ENCODE measurements at regions not wholly inside any gene's neighbourhood (a gene's known extent, or its start where the extent isn't known, plus 50 kb on each side); places are given as distances from the start of the nearest gene placed in this dataset.
"Not testable (repeated sequence)": the region's sequence is repeated elsewhere in the genome, so short reads cannot be mapped to it uniquely, and the experiment has no call there.

DNA sequence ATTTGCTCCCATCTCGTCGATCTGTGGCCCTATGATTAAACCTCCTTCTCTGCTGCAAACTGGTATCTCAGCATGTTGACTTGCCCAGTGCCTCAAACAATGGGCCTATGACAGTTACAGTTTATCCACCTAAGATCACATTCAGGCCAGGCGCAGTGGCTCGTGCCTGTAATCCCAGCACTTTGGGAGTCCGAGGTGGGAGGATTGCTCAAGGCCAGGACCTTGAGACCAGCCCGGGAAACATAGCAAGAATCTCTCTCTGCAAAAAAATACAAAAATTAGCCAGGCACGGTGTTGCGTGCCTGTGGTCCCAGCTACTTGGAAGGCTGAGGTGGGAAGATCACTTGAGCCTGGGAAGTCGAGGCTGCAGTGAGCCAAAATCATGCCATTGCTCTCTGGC lies 79.8 kb upstream of the ADGRL1 start:
- WGBS, 2 experiments (ENCODE audit: insufficient coverage in 2 of 2), result 92 to 100% methylated on average over 7 to 8 of the region's 9 CpGs
- not testable (repeated sequence) for H3K27ac ChIP-seq (ENCODE audit: low read depth, low read length, severe bottlenecking); H3K4me3 ChIP-seq (ENCODE audit: extremely low read depth, insufficient read depth, low read length, poor library complexity, severe bottlenecking); H3K4me1 ChIP-seq (ENCODE audit: control insufficient read depth, insufficient read depth, low read length, poor library complexity, severe bottlenecking); H3K9me3 ChIP-seq (ENCODE audit: control insufficient read depth, low read length); H3K36me3 ChIP-seq (ENCODE audit: control insufficient read depth, insufficient read depth, low read length)

DNA sequence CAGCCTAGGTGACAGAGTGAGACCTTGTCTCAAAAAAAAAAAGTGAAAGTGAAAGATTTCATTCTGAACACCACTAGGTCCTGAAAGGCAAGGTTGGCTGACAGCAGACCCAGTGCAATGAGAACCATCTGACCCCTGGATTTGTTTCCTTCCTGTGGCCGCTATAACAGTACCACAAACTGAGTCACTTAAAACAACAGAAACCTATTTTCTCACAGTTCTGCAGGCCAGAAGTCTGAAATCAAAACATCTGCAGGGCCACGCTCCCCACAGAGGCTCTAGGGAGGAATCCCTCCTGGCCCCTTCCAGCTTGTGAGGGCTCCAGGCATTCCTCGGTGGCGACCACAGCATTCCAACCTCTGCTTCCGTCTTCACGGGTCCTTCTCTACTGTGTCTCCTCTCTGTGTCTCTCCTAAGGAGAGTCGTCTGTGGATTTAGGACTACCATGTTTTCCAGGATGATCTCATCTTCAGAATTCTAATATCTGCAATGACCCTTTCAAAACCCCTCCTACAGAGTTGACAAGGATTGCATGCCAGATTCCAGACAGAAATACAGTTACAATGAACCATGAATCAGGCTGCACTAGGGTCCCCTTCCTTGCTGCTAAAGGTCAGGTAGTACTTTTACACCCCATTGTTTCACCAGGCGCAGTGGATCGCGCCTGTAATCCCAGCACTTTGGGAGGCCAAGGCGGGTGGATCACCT lies 78.0 kb upstream of the ADGRL1 start:
- WGBS, 2 experiments (ENCODE audit: insufficient coverage in 2 of 2), result 40 to 47% methylated on average over 6 to 10 of the region's 11 CpGs
- H3K9me3 ChIP-seq (ENCODE audit: control insufficient read depth, low read length); H3K36me3 ChIP-seq (ENCODE audit: control insufficient read depth, insufficient read depth, low read length); H3K4me1 ChIP-seq (ENCODE audit: control insufficient read depth, insufficient read depth, low read length, poor library complexity, severe bottlenecking); H3K4me3 ChIP-seq (ENCODE audit: extremely low read depth, insufficient read depth, low read length, poor library complexity, severe bottlenecking): not testable (repeated sequence)
- peak overlapping the region; percentile 85 for H3K27ac ChIP-seq (ENCODE audit: low read depth, low read length, severe bottlenecking)

DNA sequence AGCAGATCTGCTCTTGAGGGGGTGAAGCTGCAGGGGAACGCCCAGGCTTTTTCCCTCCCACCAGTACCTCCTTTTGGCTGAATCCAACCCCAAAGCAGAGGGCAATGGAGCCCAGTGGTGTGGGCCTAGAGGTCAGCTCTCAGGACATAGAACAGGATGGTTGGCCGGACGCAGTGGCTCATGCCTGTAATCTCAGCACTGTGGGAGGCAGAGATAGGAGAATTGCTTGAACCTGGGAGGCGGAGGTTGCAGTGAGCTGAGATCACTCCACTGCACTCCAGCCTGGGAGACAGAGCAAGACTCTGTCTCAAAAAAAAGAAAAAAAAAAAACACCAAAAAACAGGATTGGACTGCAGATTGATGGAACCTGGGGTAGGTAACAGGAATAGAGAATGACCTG lies 73.3 kb upstream of the ADGRL1 start:
- H3K4me1 ChIP-seq (ENCODE audit: control insufficient read depth, insufficient read depth, low read length, poor library complexity, severe bottlenecking); H3K27ac ChIP-seq (ENCODE audit: low read depth, low read length, severe bottlenecking); H3K4me3 ChIP-seq (ENCODE audit: extremely low read depth, insufficient read depth, low read length, poor library complexity, severe bottlenecking); H3K9me3 ChIP-seq (ENCODE audit: control insufficient read depth, low read length); H3K36me3 ChIP-seq (ENCODE audit: control insufficient read depth, insufficient read depth, low read length): not testable (repeated sequence)
- 61 to 76% methylated on average over 2 to 3 of the region's 4 CpGs for WGBS, 2 experiments (ENCODE audit: insufficient coverage in 2 of 2)

DNA sequence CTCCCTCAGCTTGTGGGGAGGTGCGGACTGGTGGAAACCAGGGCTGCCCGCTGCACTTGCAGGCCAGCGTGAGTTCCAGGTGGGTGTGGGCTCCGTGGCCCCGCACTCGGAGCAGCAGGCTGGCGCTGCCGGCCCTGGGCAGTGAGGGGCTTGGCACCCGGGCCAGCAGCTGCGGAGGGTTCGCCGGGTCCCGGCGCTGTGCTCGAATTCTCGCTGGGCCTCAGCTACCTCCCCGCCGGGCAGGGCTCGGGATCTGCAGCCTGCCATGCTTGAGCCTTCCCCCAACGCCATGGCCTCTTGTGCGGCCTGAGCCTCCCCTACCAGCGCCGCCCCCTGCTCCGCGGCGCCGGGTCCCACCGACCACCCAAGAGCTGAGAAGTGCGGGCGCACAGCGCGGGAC lies 71.6 kb upstream of the ADGRL1 start:
- Histone ChIP-seq H3K4me3 (ENCODE audit: extremely low read depth, insufficient read depth, low read length, poor library complexity, severe bottlenecking) (no peak overlapping the region), H3K36me3 (ENCODE audit: control insufficient read depth, insufficient read depth, low read length) (no peaks in the 10 kb centered on the region), H3K27ac (ENCODE audit: low read depth, low read length, severe bottlenecking) (no peak overlapping the region), H3K9me3 (ENCODE audit: control insufficient read depth, low read length) (peaks cover 15% of the 10 kb centered on the region), H3K4me1 (ENCODE audit: control insufficient read depth, insufficient read depth, low read length, poor library complexity, severe bottlenecking) (no peaks in the 10 kb centered on the region)
- WGBS, 2 experiments (ENCODE audit: insufficient coverage in 2 of 2), result 95 to 97% methylated on average over 29 to 32 of the region's 32 CpGs

DNA sequence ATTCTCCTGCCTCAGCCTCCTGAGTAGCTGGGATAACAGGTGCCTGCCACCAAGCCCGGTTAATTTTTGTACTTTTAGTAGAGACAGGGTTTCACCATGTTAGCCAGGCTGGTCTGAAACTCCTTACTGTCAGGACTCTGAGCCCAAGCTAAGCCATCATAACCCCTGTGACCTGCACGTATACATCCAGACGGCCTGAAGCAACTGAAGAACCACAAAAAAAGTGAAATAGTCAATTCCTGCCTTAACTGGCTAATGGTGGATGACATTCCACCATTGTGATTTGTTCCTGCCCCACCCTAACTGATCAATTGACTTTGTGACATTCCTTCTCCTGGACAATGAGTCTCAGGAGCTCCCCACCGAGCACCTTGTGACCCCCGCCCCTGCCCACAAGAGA lies 69.9 kb upstream of the ADGRL1 start:
- not testable (repeated sequence) for H3K4me3 ChIP-seq (ENCODE audit: extremely low read depth, insufficient read depth, low read length, poor library complexity, severe bottlenecking); H3K27ac ChIP-seq (ENCODE audit: low read depth, low read length, severe bottlenecking); H3K36me3 ChIP-seq (ENCODE audit: control insufficient read depth, insufficient read depth, low read length); H3K4me1 ChIP-seq (ENCODE audit: control insufficient read depth, insufficient read depth, low read length, poor library complexity, severe bottlenecking)
- H3K9me3 ChIP-seq (ENCODE audit: control insufficient read depth, low read length), result peaks cover 15% of the 10 kb centered on the region
- 85 to 93% methylated on average over 5 of the region's 5 CpGs for WGBS, 2 experiments (ENCODE audit: insufficient coverage in 2 of 2)

DNA sequence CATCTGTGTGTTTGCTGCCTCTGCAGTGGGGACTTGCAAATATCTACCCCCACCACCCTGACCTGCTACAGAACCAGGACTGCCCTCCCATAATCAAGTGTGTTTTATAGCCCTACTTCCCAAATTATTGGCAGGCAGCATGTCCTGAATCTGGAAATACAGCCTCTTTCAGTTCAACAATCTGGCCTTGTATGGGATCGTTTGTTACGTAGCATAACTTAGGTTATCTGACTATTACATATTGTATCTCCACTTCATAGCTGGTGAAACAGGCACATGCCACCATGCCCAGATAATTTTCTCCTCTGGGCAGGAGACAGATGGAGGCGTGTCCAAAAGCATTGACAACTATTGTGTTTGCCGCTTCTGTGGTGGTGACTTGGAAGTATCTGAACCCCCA lies 66.7 kb upstream of the ADGRL1 start:
- Histone ChIP-seq H3K36me3 (ENCODE audit: control insufficient read depth, insufficient read depth, low read length) (no peaks in the 10 kb centered on the region), H3K4me3 (ENCODE audit: extremely low read depth, insufficient read depth, low read length, poor library complexity, severe bottlenecking) (no peak overlapping the region), H3K4me1 (ENCODE audit: control insufficient read depth, insufficient read depth, low read length, poor library complexity, severe bottlenecking) (no peaks in the 10 kb centered on the region), H3K27ac (ENCODE audit: low read depth, low read length, severe bottlenecking) (no peak overlapping the region), H3K9me3 (ENCODE audit: control insufficient read depth, low read length) (peaks cover 15% of the 10 kb centered on the region)
- WGBS, 2 experiments (ENCODE audit: insufficient coverage in 2 of 2), result 96 to 100% methylated on average over 2 to 4 of the region's 4 CpGs

DNA sequence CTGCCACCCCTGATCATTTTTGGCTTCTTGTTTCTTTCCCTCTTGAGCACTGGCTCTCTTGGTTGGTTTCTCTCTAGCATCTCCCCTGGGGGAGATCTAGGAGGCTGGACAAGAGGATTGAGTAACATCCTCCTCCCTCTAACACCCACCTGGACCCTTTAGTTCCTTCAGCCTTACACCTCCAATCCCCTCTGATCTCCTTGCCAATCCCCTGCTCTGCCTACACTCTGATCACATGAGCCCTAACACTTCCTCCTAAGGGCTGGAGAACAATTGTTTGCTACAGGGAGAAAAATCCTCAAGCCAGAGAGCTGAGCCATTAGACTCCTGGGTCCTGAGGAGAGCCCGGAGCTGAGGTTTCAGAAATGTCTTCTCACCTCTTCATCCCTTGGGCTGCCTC lies 65.9 kb upstream of the ADGRL1 start:
- H3K36me3 ChIP-seq (ENCODE audit: control insufficient read depth, insufficient read depth, low read length), result no peaks in the 10 kb centered on the region
- H3K27ac ChIP-seq (ENCODE audit: low read depth, low read length, severe bottlenecking), result no peak overlapping the region
- WGBS, 2 experiments (ENCODE audit: insufficient coverage in 2 of 2), result 67 to 86% methylated on average over 1 of the region's 1 CpG
- no peaks in the 10 kb centered on the region for H3K4me1 ChIP-seq (ENCODE audit: control insufficient read depth, insufficient read depth, low read length, poor library complexity, severe bottlenecking)
- peaks cover 15% of the 10 kb centered on the region for H3K9me3 ChIP-seq (ENCODE audit: control insufficient read depth, low read length)
- no peak overlapping the region for H3K4me3 ChIP-seq (ENCODE audit: extremely low read depth, insufficient read depth, low read length, poor library complexity, severe bottlenecking)

DNA sequence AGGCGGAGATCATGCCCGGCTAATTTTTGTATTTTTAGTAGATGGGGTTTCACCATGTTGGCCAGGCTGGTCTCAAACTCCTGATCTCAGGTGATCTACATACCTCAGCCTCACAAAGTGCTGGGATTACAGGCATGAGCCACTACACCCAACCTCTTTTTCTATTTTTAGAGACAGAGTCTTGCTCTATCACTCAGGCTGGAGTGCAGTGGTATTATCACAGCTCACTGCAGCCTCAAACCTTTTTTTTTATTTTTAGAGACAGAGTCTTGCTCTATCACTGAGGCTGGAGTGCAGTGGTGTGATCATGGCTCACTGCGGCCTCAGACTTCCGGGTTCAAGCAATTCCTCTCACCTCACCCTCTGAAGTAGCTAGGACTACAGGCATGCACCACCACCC lies 64.6 kb upstream of the ADGRL1 start:
- WGBS, 2 experiments (ENCODE audit: insufficient coverage in 2 of 2), result 100% methylated on average over 2 to 3 of the region's 4 CpGs
- not testable (repeated sequence) for H3K9me3 ChIP-seq (ENCODE audit: control insufficient read depth, low read length); H3K27ac ChIP-seq (ENCODE audit: low read depth, low read length, severe bottlenecking); H3K4me3 ChIP-seq (ENCODE audit: extremely low read depth, insufficient read depth, low read length, poor library complexity, severe bottlenecking); H3K36me3 ChIP-seq (ENCODE audit: control insufficient read depth, insufficient read depth, low read length); H3K4me1 ChIP-seq (ENCODE audit: control insufficient read depth, insufficient read depth, low read length, poor library complexity, severe bottlenecking)

DNA sequence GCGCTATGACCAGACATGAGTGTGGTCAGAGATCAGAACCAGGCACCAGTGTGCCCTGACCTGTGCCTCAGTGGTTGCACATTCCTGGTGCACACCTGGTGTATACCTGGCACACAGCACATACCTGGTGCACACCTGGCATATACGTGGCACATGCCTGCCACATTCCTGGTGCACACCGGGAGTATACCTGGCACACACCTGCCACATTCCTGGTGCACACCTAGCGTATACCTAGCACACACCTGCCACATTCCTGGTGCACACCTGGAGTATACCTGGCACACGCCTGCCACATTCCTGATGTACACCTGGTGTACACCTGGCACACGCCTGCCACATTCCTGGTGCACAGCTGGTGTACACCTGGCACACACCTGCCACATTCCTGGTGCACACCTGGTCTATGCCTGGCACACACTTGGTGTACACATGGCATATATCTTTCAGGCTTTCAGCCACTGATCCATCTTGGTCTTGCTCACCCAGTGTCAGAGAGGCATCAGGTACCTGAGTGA lies 61.3 kb upstream of the ADGRL1 start:
- H3K9me3 ChIP-seq (ENCODE audit: control insufficient read depth, low read length), result no peaks in the 10 kb centered on the region
- H3K4me3 ChIP-seq (ENCODE audit: extremely low read depth, insufficient read depth, low read length, poor library complexity, severe bottlenecking), result no peak overlapping the region
- H3K4me1 ChIP-seq (ENCODE audit: control insufficient read depth, insufficient read depth, low read length, poor library complexity, severe bottlenecking), result no peaks in the 10 kb centered on the region
- H3K27ac ChIP-seq (ENCODE audit: low read depth, low read length, severe bottlenecking), result no peak overlapping the region
- H3K36me3 ChIP-seq (ENCODE audit: control insufficient read depth, insufficient read depth, low read length), result no peaks in the 10 kb centered on the region
- WGBS, 2 experiments (ENCODE audit: insufficient coverage in 2 of 2), result 89 to 91% methylated on average over 6 of the region's 6 CpGs

DNA sequence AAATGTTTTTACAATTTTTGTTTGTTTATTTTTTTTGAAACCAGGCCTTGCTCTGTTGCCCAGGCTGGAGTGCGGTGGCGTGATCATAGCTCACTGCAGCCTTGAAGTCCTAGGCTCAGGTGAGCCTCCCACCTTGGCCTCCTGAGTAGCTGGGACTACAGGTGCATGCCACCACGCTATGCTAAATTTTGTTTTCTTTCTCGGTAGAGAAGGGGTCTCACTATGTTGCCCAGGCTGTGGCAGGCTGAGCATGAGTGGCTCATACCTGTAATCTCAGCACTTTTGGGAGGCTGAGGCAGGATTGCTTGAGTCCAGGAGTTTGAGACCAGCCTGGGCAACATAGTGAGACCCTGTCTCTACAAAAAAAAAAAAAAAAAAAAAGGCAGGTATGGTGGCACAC lies 60.2 kb upstream of the ADGRL1 start:
- H3K4me1 ChIP-seq (ENCODE audit: control insufficient read depth, insufficient read depth, low read length, poor library complexity, severe bottlenecking); H3K27ac ChIP-seq (ENCODE audit: low read depth, low read length, severe bottlenecking); H3K9me3 ChIP-seq (ENCODE audit: control insufficient read depth, low read length); H3K36me3 ChIP-seq (ENCODE audit: control insufficient read depth, insufficient read depth, low read length): not testable (repeated sequence)
- WGBS, 2 experiments (ENCODE audit: insufficient coverage in 2 of 2), result 92 to 95% methylated on average over 4 of the region's 4 CpGs
- peak overlapping the region; percentile 16 for H3K4me3 ChIP-seq (ENCODE audit: extremely low read depth, insufficient read depth, low read length, poor library complexity, severe bottlenecking)

DNA sequence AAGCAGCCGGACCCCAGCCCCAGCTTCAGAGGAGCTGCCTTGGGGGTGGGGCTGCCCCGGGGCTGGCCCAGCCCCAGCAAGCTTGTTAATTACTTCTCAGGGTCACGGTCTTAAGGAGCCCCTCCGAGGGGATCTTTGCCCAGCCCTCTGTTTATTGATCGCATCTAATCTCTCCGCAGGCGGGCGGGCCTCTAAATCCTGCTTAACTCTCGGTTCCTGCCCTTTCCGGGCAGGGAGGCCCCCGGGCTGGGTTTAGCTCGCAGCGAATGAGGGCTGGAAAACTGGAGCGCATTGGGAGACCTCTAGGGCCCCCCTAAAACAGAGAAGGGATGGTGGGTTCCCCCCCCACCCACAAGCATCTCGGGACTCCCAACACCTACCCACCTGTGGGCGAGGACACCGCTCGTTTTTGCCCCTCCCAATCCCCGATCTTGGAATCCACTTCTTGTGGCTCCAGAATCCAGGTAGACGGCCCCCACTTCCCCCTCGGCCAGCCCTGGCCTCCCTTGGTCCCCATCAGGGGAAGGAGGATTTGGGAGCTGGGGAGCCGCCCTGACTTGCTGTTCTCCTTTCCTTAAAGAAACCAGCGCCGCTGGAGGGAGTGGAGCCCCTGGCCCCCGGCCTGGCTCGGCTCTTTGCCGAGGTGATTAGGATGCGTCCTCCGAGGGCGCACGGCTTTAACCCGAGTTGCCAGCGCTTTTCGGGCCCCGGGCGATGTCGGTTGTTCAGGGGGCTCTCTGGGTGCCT lies 59.5 kb upstream of the ADGRL1 start:
- 10% methylated on average over 22 to 28 of the region's 37 CpGs for WGBS, 2 experiments (ENCODE audit: insufficient coverage in 2 of 2)
- Histone ChIP-seq H3K36me3 (ENCODE audit: control insufficient read depth, insufficient read depth, low read length) (no peaks in the 10 kb centered on the region), H3K9me3 (ENCODE audit: control insufficient read depth, low read length) (no peaks in the 10 kb centered on the region), H3K27ac (ENCODE audit: low read depth, low read length, severe bottlenecking) (no peak overlapping the region), H3K4me1 (ENCODE audit: control insufficient read depth, insufficient read depth, low read length, poor library complexity, severe bottlenecking) (no peaks in the 10 kb centered on the region), H3K4me3 (ENCODE audit: extremely low read depth, insufficient read depth, low read length, poor library complexity, severe bottlenecking) (peak overlapping the region; percentile 16)
